Uterus (tissue), 3 donors: ENCODE measurements at regions not wholly inside any gene's neighbourhood (a gene's known extent, or its start where the extent isn't known, plus 50 kb on each side); places are given as distances from the start of the nearest gene placed in this dataset.

Experiments used
- DNase-seq, 2 donors: peaks; one replicate each; pipeline ENCODE4 v3.0.0-alpha.2; 2019 to 2020
- H3K27ac ChIP-seq, 2 donors: fragments of 200-600 bp; sonication (generic); 1 replicate in 1 of 2; 2 replicates in 1 of 2; pipeline ENCODE4 v1.5.1; 2016 to 2018
- H3K27me3 ChIP-seq, 2 donors: fragments of 200-600 bp; sonication (generic); one replicate each; pipeline ENCODE4 v1.5.1; 2018 to 2019; ENCODE audit warnings: control low read depth in 1 of 2
- H3K36me3 ChIP-seq, 2 donors: fragments of 200-600 bp; sonication (generic); one replicate each; pipeline ENCODE4 v1.5.1; 2019; ENCODE audit warnings: control low read depth in 1 of 2
- H3K4me1 ChIP-seq, 2 donors: fragments of 200-600 bp; sonication (generic); one replicate each; pipeline ENCODE4 v1.5.1; 2018 to 2019; ENCODE audit warnings: control low read depth in 1 of 2
- H3K4me3 ChIP-seq, 2 donors: fragments of 200-600 bp; sonication (generic); 1 replicate in 1 of 2; 2 replicates in 1 of 2; pipeline ENCODE4 v1.5.1; 2018 to 2019; ENCODE audit warnings: mild to moderate bottlenecking in 1 of 2
- H3K9me3 ChIP-seq, 2 donors: fragments of 200-600 bp; sonication (generic); one replicate each; pipeline ENCODE4 v1.5.1; 2019; ENCODE audit warnings: control low read depth in 1 of 2
- POLR2A ChIP-seq, 2 donors: fragments of 450-650 bp; IDR thresholded peaks; one replicate each; pipeline ENCODE4 v1.6.1; 2016; ENCODE audit warnings: antibody characterized with exemption in 2 of 2, mild to moderate bottlenecking in 1 of 2, moderate library complexity in 1 of 2
- intact Hi-C: fragments of 100-400 bp; cut with DNase I; formaldehyde crosslinking; loops from one replicate; pipeline ENCODE4 v1.15.1; 2023; ENCODE audit warnings: low total_unique reads
- TF ChIP-seq, protein P1 (sequence below), 4 experiments: fragments of 200-600 bp in 2 of 4; fragments of 450-650 bp in 2 of 4; sonication (generic) in 2 of 4; IDR thresholded peaks; one replicate each; pipeline ENCODE4 v1.5.1; 2016 to 2019; ENCODE audit warnings: antibody characterized with exemption in 4 of 4, mild to moderate bottlenecking in 2 of 4, moderate library complexity in 1 of 4
- donor health status: DM: yes; HTN: yes; CAD: no.

DNA sequence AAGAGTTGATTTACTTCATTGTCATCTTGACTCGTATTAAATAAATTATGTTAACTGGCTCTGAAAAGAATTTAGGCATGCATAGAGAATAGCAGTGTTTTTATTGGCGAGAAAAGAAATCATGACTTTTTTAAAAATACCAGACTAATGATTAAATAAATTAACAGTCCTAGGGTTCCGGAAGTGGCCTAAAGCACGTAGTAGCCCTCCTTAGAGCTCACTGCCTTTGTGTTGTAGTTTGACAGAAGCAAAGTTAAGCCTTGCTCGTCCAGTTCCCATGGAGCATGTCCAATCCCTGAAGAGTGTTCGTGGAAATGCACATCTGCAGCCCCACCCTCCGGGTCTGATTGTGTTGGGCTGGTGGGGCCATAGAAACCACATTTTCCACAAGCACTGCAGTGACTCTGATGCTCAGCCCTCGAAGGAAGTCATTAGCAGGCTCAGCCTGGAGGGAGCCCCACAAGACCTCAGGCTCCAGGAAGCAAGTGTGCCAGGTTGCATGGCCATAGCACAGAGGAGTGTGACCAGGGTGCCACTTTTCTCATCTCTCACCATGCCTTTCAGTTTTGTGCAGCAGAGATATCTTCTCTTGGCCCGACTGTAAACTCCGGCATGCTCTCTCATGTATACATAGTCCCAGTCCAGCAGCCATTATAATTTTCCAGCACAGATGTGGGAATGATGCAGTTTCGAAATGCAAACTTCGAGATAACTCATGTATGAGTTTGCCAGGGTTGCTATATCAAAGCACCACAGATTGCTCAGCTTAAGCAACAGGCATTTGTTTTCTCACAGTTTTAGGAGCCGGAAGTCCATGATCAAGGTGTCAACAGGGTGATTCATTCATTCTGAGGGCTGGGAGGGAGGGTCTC, 188.6 kb upstream of the SH3BP4 start:
- Histone ChIP-seq H3K4me1 (no peaks in the 10 kb centered on the region), H3K36me3 (no peaks in the 10 kb centered on the region), H3K4me3 (no peak overlapping the region), H3K9me3 (no peaks in the 10 kb centered on the region), H3K27me3 (no peaks in the 10 kb centered on the region), H3K27ac (no peak overlapping the region)
- DNase-seq, result no peak
- intact Hi-C loops, result no loop called here
- TF ChIP-seq, protein P1, sequence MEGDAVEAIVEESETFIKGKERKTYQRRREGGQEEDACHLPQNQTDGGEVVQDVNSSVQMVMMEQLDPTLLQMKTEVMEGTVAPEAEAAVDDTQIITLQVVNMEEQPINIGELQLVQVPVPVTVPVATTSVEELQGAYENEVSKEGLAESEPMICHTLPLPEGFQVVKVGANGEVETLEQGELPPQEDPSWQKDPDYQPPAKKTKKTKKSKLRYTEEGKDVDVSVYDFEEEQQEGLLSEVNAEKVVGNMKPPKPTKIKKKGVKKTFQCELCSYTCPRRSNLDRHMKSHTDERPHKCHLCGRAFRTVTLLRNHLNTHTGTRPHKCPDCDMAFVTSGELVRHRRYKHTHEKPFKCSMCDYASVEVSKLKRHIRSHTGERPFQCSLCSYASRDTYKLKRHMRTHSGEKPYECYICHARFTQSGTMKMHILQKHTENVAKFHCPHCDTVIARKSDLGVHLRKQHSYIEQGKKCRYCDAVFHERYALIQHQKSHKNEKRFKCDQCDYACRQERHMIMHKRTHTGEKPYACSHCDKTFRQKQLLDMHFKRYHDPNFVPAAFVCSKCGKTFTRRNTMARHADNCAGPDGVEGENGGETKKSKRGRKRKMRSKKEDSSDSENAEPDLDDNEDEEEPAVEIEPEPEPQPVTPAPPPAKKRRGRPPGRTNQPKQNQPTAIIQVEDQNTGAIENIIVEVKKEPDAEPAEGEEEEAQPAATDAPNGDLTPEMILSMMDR (IDR thresholded peaks at IDR 0.05), result no peak

DNA sequence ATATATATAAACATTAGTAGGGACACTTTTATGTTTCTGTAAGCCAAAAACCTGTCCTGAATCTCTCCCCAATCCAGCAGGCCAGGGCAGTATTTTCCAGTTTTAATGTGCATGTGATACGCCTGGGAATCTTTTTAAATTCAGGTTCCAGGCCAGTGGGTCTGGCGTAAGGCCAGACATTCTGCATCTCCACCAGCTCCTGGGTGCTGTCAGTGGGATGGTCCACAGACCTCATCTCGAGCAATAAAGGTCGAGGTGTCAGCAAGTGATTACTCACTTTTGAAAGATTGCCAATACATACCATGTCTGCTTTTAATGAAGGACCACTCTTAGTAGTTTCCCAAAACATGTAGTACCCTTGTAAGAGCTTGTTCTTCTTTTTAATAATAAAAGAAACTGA, 189.9 kb upstream of the SH3BP4 start:
- H3K9me3 ChIP-seq, result no peaks in the 10 kb centered on the region
- no peak overlapping the region for H3K27ac ChIP-seq
- intact Hi-C loops, result no loop called here
- DNase-seq, result no peak
- no peaks in the 10 kb centered on the region for H3K36me3 ChIP-seq
- no peaks in the 10 kb centered on the region for H3K4me1 ChIP-seq
- no peaks in the 10 kb centered on the region for H3K27me3 ChIP-seq
- no peak overlapping the region for H3K4me3 ChIP-seq
- TF ChIP-seq, protein P1 (IDR thresholded peaks at IDR 0.05), result no peak
- TF ChIP-seq POLR2A (IDR thresholded peaks at IDR 0.05), result no peak

DNA sequence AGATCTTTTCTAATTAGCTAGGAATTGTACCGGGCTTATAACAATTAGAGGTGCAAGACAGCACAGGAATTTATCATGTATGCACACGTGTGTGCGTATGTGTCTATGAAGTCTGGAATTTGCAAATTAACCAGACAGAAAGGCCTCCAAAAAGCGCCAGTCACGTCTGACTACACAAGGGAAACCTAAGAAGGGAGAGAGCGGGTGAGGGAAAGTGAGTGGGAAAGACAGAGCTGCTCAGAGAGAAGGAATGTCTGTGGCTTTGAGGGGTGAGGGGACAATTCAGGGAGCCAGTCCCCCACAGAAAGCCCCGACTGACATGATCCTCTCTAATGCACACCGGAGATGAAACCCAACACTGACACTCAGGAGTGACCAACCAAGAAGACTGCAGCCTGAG, 197.7 kb upstream of the SH3BP4 start:
- H3K9me3 ChIP-seq, result no peaks in the 10 kb centered on the region
- intact Hi-C loops, result no loop called here
- DNase-seq, result no peak
- no peaks in the 10 kb centered on the region for H3K36me3 ChIP-seq
- no peak overlapping the region for H3K27ac ChIP-seq
- no peak overlapping the region for H3K4me3 ChIP-seq
- TF ChIP-seq, protein P1 (IDR thresholded peaks at IDR 0.05), result no peak
- TF ChIP-seq POLR2A (IDR thresholded peaks at IDR 0.05), result no peak
- no peaks in the 10 kb centered on the region for H3K27me3 ChIP-seq
- H3K4me1 ChIP-seq, result no peaks in the 10 kb centered on the region

DNA sequence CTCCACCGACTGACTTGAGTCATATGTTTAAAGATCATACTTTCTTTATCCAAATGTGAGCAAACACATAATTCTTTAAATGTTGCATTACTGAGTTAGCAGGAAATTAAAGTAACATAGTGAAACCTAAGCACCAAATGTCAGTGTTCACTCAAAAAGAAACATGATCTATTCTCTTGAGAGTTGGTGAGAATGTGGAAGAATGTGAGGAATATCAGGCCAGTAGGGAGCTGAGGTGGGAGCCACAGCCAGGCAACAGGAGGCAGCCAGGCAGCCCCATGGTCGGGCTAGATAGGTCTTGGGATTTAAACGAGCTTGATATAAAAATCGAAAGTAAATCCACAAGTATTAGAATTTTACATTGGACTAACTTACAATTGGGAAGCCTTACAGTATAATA, 198.1 kb upstream of the SH3BP4 start:
- Histone ChIP-seq H3K27ac (no peak overlapping the region), H3K36me3 (no peaks in the 10 kb centered on the region), H3K4me1 (no peaks in the 10 kb centered on the region), H3K9me3 (no peaks in the 10 kb centered on the region), H3K4me3 (no peak overlapping the region), H3K27me3 (no peaks in the 10 kb centered on the region)
- intact Hi-C loops, result no loop called here
- TF ChIP-seq, protein P1 (IDR thresholded peaks at IDR 0.05), result no peak
- no peak for TF ChIP-seq POLR2A (IDR thresholded peaks at IDR 0.05)
- DNase-seq, result no peak

DNA sequence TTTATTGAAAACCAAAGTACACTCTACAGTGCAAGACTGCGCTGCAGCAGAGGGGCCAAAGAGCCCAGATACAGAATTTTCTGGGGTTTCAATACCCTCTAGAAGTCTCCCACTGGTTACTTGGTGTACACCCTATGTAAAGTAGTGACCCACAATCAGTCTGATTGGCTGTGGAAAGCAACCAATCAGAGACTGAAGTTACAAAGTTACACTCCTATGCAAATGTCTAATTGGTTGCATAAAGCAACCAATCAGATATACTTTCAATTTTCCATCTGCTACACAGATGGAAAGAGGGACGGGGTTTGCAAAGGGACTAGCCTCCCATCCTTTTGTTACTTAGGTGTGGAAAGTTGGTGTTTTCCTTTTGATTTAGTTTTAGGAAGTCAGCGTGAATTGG, 198.9 kb upstream of the SH3BP4 start:
- intact Hi-C loops, result no loop called here
- Histone ChIP-seq H3K4me3 (no peak overlapping the region), H3K4me1 (no peaks in the 10 kb centered on the region), H3K36me3 (no peaks in the 10 kb centered on the region), H3K27me3 (no peaks in the 10 kb centered on the region), H3K27ac (no peak overlapping the region), H3K9me3 (no peaks in the 10 kb centered on the region)
- no peak for TF ChIP-seq POLR2A (IDR thresholded peaks at IDR 0.05)
- TF ChIP-seq, protein P1 (IDR thresholded peaks at IDR 0.05), result no peak
- no peak for DNase-seq
